ENCODE measurements at regions not wholly inside any gene's neighbourhood (a gene's known extent, or its start where the extent isn't known, plus 50 kb on each side); places are given as distances from the start of the nearest gene placed in this dataset.

DNA sequence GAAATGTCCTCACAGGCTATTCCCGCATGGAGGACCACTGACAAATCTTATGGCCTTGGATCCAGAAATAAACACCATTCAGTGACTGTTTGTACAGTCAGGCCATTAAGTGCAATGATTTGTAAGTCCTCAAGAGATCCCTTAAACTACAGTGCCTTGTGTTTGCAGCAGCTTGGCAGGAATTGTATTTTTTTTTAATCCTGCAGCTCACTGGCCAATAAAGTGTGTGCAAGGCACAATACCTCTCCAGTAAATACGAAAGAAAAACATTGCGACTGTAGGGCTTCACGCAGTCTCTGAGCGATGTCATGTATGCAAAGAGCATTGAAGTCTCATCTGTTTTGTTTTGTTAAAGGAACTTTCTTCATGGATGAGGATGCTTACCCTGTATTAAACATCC lies 74.2 kb upstream of the TUSC1 start:
- WGBS (ENCODE audit: low lambda C conversion rate): 74% methylated on average over 5 of the region's 5 CpGs
- Histone ChIP-seq H3K36me3 (replicated peaks in 1 of 2; ENCODE audit: control insufficient read depth in 1 of 2, insufficient read depth in 2 of 2, low read length in 1 of 2) (no peaks in the 10 kb centered on the region), H3K79me2 (ENCODE audit: insufficient read depth) (no peaks in the 10 kb centered on the region), H3K4me2 (no peak overlapping the region), H3K27ac (ENCODE audit: low read depth in 2 of 2, low read length in 1 of 2) (no peak overlapping the region), H2AFZ (ENCODE audit: low read depth) (no peak overlapping the region), H3K27me3 (ENCODE audit: insufficient read depth) (no peaks in the 10 kb centered on the region), H3K4me1 (ENCODE audit: control insufficient read depth in 1 of 2, insufficient read depth in 2 of 2, low read depth in 1 of 2, low read length in 1 of 2) (no peaks in the 10 kb centered on the region), H3F3A (replicated peaks; ENCODE audit: insufficient read depth) (no peaks in the 10 kb centered on the region), H4K20me1 (ENCODE audit: insufficient read depth) (no peaks in the 10 kb centered on the region), H3K9me2 (no peaks in the 10 kb centered on the region), H3K4me3 (ENCODE audit: low read depth in 2 of 2, low read length in 1 of 2) (no peak overlapping the region), H3K9me3 (no peaks in the 10 kb centered on the region), H3K9ac (no peak overlapping the region)
- POLR2A ChIA-PET: no interaction called here
- TF ChIP-seq PBX3 (IDR thresholded peaks at IDR 0.05) (no peak), TEAD4 (IDR thresholded peaks at IDR 0.05; ENCODE audit: borderline replicate concordance, insufficient read depth) (no peak), CHD2 (IDR thresholded peaks at IDR 0.05; ENCODE audit: low read length, partially characterized antibody) (no peak), REST (IDR thresholded peaks at IDR 0.05; ENCODE audit: low read depth, low read length) (no peak), TCF12 (IDR thresholded peaks at IDR 0.05) (no peak), FOSL2 (IDR thresholded peaks at IDR 0.05; ENCODE audit: borderline replicate concordance, low read depth) (no peak), EZH2phosphoT487 (IDR thresholded peaks at IDR 0.05; ENCODE audit: borderline replicate concordance, low read depth) (no peak), USF1 (IDR thresholded peaks at IDR 0.05; ENCODE audit: borderline replicate concordance, low read depth) (no peak), SIN3A (IDR thresholded peaks at IDR 0.05; ENCODE audit: borderline replicate concordance, low read depth, low read length) (no peak), FOXM1 (IDR thresholded peaks at IDR 0.05; ENCODE audit: low read depth) (no peak), RAD21 (IDR thresholded peaks at IDR 0.05; ENCODE audit: low read length) (no peak), CTCF (IDR thresholded peaks at IDR 0.05) (no peak), GATA2 (CRISPR knock-in tag; IDR thresholded peaks at IDR 0.05) (no peak)
- CTCF ChIA-PET: interaction anchor here (1.0 kb wide), 1 partner anchor 13 kb away, joined by 3 read pairs; no protein-coding TSS in a partner anchor
- no peak for DNase-seq

Data from SK-N-SH (cell line).